OCI-LY7 (cell line): ENCODE measurements at regions not wholly inside any gene's neighbourhood (a gene's known extent, or its start where the extent isn't known, plus 50 kb on each side); places are given as distances from the start of the nearest gene placed in this dataset.

Source experiments
- CTCF ChIP-seq: fragments of 200-600 bp; sonication (generic); conservative IDR thresholded peaks from 2 replicates; pipeline ENCODE4 v1.5.1; 2014; ENCODE audit warnings: mild to moderate bottlenecking, antibody characterized with exemption, low read length, moderate library complexity, mixed read lengths
- EZH2phosphoT487 ChIP-seq: fragments of 200-600 bp; sonication (generic); IDR thresholded peaks from 2 replicates; pipeline ENCODE4 v1.6.1; 2018; ENCODE audit warnings: low read depth, borderline replicate concordance, mild to moderate bottlenecking, mixed run types, antibody characterized with exemption, low read length, moderate library complexity, mixed read lengths

DNA sequence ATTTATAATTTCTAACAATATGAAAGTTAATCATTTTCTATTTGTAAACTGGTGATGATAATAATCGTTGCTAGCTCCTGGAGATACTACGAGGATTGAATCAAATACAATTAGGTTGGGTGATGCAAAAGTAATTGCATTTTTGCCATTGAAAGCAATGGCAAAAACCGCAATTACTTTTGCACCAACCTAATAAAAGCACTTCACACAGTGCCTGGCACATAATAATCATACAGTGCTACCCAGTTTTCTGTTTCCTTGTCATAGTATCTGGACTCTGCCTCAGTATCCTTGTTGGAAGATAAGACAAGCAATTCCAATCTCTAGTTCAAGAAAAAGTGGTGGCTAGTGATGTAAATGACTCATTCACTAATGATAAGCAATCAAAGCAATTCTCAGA lies 176.8 kb upstream of the TRPC5 start:
- TF ChIP-seq EZH2phosphoT487, result no peak
- TF ChIP-seq CTCF, result no peak
